Suprapubic skin (tissue), 4 donors: ENCODE measurements at regions not wholly inside any gene's neighbourhood (a gene's known extent, or its start where the extent isn't known, plus 50 kb on each side); places are given as distances from the start of the nearest gene placed in this dataset.

ENCODE experiments used
- DNase-seq, 2 donors: peaks; one replicate each; pipeline ENCODE4 v3.0.0-alpha.2; 2019; ENCODE audit warnings: low spot score in 2 of 2
- H3K27ac ChIP-seq: fragments of 200-600 bp; sonication (generic); one replicate; pipeline ENCODE4 v1.5.1; 2019
- H3K27me3 ChIP-seq: fragments of 200-600 bp; sonication (generic); one replicate; pipeline ENCODE4 v1.5.1; 2019
- H3K36me3 ChIP-seq: fragments of 200-600 bp; sonication (generic); one replicate; pipeline ENCODE4 v1.5.1; 2019
- H3K4me1 ChIP-seq: fragments of 200-600 bp; sonication (generic); one replicate; pipeline ENCODE4 v1.5.1; 2019
- H3K4me3 ChIP-seq: fragments of 200-600 bp; sonication (generic); one replicate; pipeline ENCODE4 v1.5.1; 2019; ENCODE audit warnings: mild to moderate bottlenecking
- H3K9me3 ChIP-seq: fragments of 200-600 bp; sonication (generic); one replicate; pipeline ENCODE4 v1.5.1; 2019
- CTCF ChIP-seq, 2 donors: fragments of 200-600 bp in 1 of 2; fragments of 450-650 bp in 1 of 2; sonication (generic) in 1 of 2; IDR thresholded peaks; one replicate each; pipeline ENCODE4 v1.5.1; 2016 to 2019; ENCODE audit warnings: antibody characterized with exemption in 2 of 2, mild to moderate bottlenecking in 1 of 2, moderate library complexity in 1 of 2
- EP300 ChIP-seq: sonication (generic); formaldehyde crosslinking; IDR thresholded peaks from one replicate; pipeline ENCODE4 v1.6.1; 2017; ENCODE audit warnings: antibody characterized with exemption
- POLR2A ChIP-seq, 2 donors: fragments of 450-650 bp; IDR thresholded peaks; one replicate each; pipeline ENCODE4 v1.6.1; 2017; ENCODE audit warnings: antibody characterized with exemption in 2 of 2, mild to moderate bottlenecking in 2 of 2, moderate library complexity in 2 of 2
- POLR2AphosphoS5 ChIP-seq, 3 donors: sonication (generic); formaldehyde crosslinking; IDR thresholded peaks; one replicate each; pipeline ENCODE4 v1.6.1; 2017; ENCODE audit warnings: antibody characterized with exemption in 3 of 3
- WGBS: methylation state at CpG from one replicate; pipeline ENCODE4 v1.1.5; 2018; 5-methylcytosine and 5-hydroxymethylcytosine counted together

- Histone ChIP-seq H3K36me3 (no peaks in the 10 kb centered on the region), H3K9me3 (peaks cover 4% of the 10 kb centered on the region), H3K27me3 (peaks cover 5% of the 10 kb centered on the region), H3K4me3 (no peak overlapping the region), H3K4me1 (no peaks in the 10 kb centered on the region), H3K27ac (no peak overlapping the region)
- TF ChIP-seq POLR2AphosphoS5 (IDR thresholded peaks at IDR 0.05) (no peak), EP300 (no peak), CTCF (IDR thresholded peaks at IDR 0.05) (no peak), POLR2A (IDR thresholded peaks at IDR 0.05) (no peak)
- no peak for DNase-seq
- 47% methylated on average over 5 of the region's 5 CpGs for WGBS
Observed at GRCh38 chr5:3068401-3068800, 316.9 kb upstream of the IRX2 start.

GRCh38 chr5:3060283-3060682 is 308.8 kb upstream of the IRX2 start:
- no peak for DNase-seq
- Histone ChIP-seq H3K4me1 (no peaks in the 10 kb centered on the region), H3K36me3 (no peaks in the 10 kb centered on the region), H3K27ac (no peak overlapping the region), H3K9me3 (peaks cover 9% of the 10 kb centered on the region), H3K27me3 (peaks cover 4% of the 10 kb centered on the region), H3K4me3 (no peak overlapping the region)
- WGBS: 82% methylated on average over 2 of the region's 2 CpGs
- no peak for TF ChIP-seq POLR2AphosphoS5 (IDR thresholded peaks at IDR 0.05)
- TF ChIP-seq EP300: no peak
- TF ChIP-seq CTCF (IDR thresholded peaks at IDR 0.05): no peak
- TF ChIP-seq POLR2A (IDR thresholded peaks at IDR 0.05): no peak

- Histone ChIP-seq H3K36me3 (no peaks in the 10 kb centered on the region), H3K27me3 (peaks cover 4% of the 10 kb centered on the region), H3K27ac (no peak overlapping the region), H3K4me1 (no peaks in the 10 kb centered on the region), H3K4me3 (no peak overlapping the region), H3K9me3 (peaks cover 9% of the 10 kb centered on the region)
- WGBS: 100% methylated on average over 4 of the region's 9 CpGs
- no peak for DNase-seq
- TF ChIP-seq CTCF (IDR thresholded peaks at IDR 0.05) (no peak), POLR2A (IDR thresholded peaks at IDR 0.05) (no peak), EP300 (no peak), POLR2AphosphoS5 (IDR thresholded peaks at IDR 0.05) (no peak)
Observed at GRCh38 chr5:3059488-3059887, 308.0 kb upstream of the IRX2 start.

- Histone ChIP-seq H3K4me3 (no peak overlapping the region), H3K4me1 (no peaks in the 10 kb centered on the region), H3K27ac (no peak overlapping the region), H3K36me3 (no peaks in the 10 kb centered on the region), H3K27me3 (peaks cover 4% of the 10 kb centered on the region), H3K9me3 (peaks cover 9% of the 10 kb centered on the region)
- no peak for DNase-seq
- TF ChIP-seq POLR2A (IDR thresholded peaks at IDR 0.05) (no peak), EP300 (no peak), POLR2AphosphoS5 (IDR thresholded peaks at IDR 0.05) (no peak), CTCF (IDR thresholded peaks at IDR 0.05) (no peak)
- 71% methylated on average over 17 of the region's 17 CpGs for WGBS
Observed at GRCh38 chr5:3058942-3059341, 307.5 kb upstream of the IRX2 start.

GRCh38 chr5:3056866-3057265 is 305.4 kb upstream of the IRX2 start:
- Histone ChIP-seq H3K27ac (no peak overlapping the region), H3K9me3 (peaks cover 4% of the 10 kb centered on the region), H3K4me3 (no peak overlapping the region), H3K36me3 (no peaks in the 10 kb centered on the region), H3K27me3 (peaks cover 4% of the 10 kb centered on the region), H3K4me1 (no peaks in the 10 kb centered on the region)
- TF ChIP-seq CTCF (IDR thresholded peaks at IDR 0.05) (no peak), POLR2A (IDR thresholded peaks at IDR 0.05) (no peak), EP300 (no peak), POLR2AphosphoS5 (IDR thresholded peaks at IDR 0.05) (no peak)
- DNase-seq: no peak
- 36% methylated on average over 10 of the region's 10 CpGs for WGBS
